Caco-2 (cell line): ENCODE measurements at regions not wholly inside any gene's neighbourhood (a gene's known extent, or its start where the extent isn't known, plus 50 kb on each side); places are given as distances from the start of the nearest gene placed in this dataset.

Experiments
- BruUV-seq: library from RNA; stranded (reverse); fragments of 400-500 nt; replicated peaks from 2 replicates; lab custom pipeline; 2021; lab: Mats Ljungman, UMichigan
- CTCF ChIA-PET: fragments of 300-600 bp; sonication (Branson Sonifier 250); formaldehyde crosslinking; loops from one replicate; lab custom pipeline; 2022; ENCODE audit warnings: antibody characterized with exemption; lab: Charles Lee
- POLR2A ChIA-PET: fragments of 300-600 bp; sonication (Branson Sonifier 250); formaldehyde crosslinking; loops from one replicate; lab custom pipeline; 2022; ENCODE audit warnings: antibody characterized with exemption; lab: Charles Lee
- DNase-seq, 2 experiments: peaks; one replicate each; pipeline versions ENCODE4 v3.0.0 to v3.0.0-alpha.2; 2020 to 2022
- H3K27me3 ChIP-seq: replicated peaks from 2 replicates; pipeline ENCODE4 v1.6.0; 2011; ENCODE audit warnings: low read length; ENCODE audit not compliant: control insufficient read depth, insufficient read depth
- H3K36me3 ChIP-seq: 2 replicates; pipeline ENCODE4 v1.5.1; 2011; ENCODE audit warnings: low read length; ENCODE audit not compliant: control insufficient read depth, insufficient read depth
- H3K4me1 ChIP-seq: fragments of 250-450 bp; sonication (Bioruptor Pico); 2 replicates; pipeline ENCODE4 v1.5.1; 2020; ENCODE audit warnings: mild to moderate bottlenecking
- H3K4me3 ChIP-seq: 2 replicates; pipeline ENCODE4 v1.5.1; 2011; ENCODE audit warnings: low read depth, mild to moderate bottlenecking, control low read depth, low read length
- H3K9me3 ChIP-seq: fragments of 250-450 bp; sonication (Bioruptor Pico); 2 replicates; pipeline ENCODE4 v1.5.1; 2020; ENCODE audit warnings: mild to moderate bottlenecking, moderate library complexity
- H3K27ac Mint-ChIP-seq: one replicate; pipeline ENCODE4 v1.8.0; 2022; ENCODE audit warnings: mixed read lengths; ENCODE audit not compliant: unreplicated experiment
- H3K27me3 Mint-ChIP-seq: one replicate; pipeline ENCODE4 v1.8.0; 2022; ENCODE audit warnings: mixed read lengths; ENCODE audit not compliant: insufficient read depth, unreplicated experiment
- H3K36me3 Mint-ChIP-seq: one replicate; pipeline ENCODE4 v1.8.0; 2022; ENCODE audit warnings: mild to moderate bottlenecking, mixed read lengths; ENCODE audit not compliant: insufficient read depth, unreplicated experiment
- H3K4me1 Mint-ChIP-seq: one replicate; pipeline ENCODE4 v1.8.0; 2022; ENCODE audit warnings: low read depth, mixed read lengths; ENCODE audit not compliant: unreplicated experiment
- H3K4me3 Mint-ChIP-seq: one replicate; pipeline ENCODE4 v1.8.0; 2022; ENCODE audit warnings: mild to moderate bottlenecking, moderate library complexity, mixed read lengths; ENCODE audit not compliant: unreplicated experiment
- H3K9me3 Mint-ChIP-seq: one replicate; pipeline ENCODE4 v1.8.0; 2022; ENCODE audit warnings: mixed read lengths; ENCODE audit not compliant: unreplicated experiment
- CTCF ChIP-seq, 2 experiments: fragments of 200-600 bp in 1 of 2; IDR thresholded peaks; 1 replicate in 1 of 2; 2 replicates in 1 of 2; pipeline versions ENCODE4 v1.5.1 to v1.8.0; 2011 to 2022; ENCODE audit warnings: antibody characterized with exemption in 1 of 2, control low read depth in 1 of 2, inconsistent platforms in 1 of 2, low read depth in 1 of 2, low read length in 1 of 2, mild to moderate bottlenecking in 1 of 2, moderate library complexity in 1 of 2; ENCODE audit not compliant: insufficient read depth in 1 of 2, severe bottlenecking in 1 of 2, unreplicated experiment in 1 of 2
- intact Hi-C: fragments of 100-400 bp; cut with micrococcal nuclease; formaldehyde crosslinking; loops from one replicate; pipeline ENCODE4 v1.10.0; 2022; ENCODE audit not compliant: unreplicated experiment

- Histone ChIP-seq H3K27me3 (no peaks in the 10 kb centered on the region), H3K4me3 (no peak overlapping the region), H3K36me3 (no peaks in the 10 kb centered on the region), H3K4me1 (no peaks in the 10 kb centered on the region), H3K9me3 (no peaks in the 10 kb centered on the region)
- ChIA-PET CTCF (no interaction called here), POLR2A (no interaction called here)
- H3K27ac Mint-ChIP-seq = no peak overlapping the region
- H3K4me3 Mint-ChIP-seq = no peak overlapping the region
- no peak for TF ChIP-seq CTCF (IDR thresholded peaks at IDR 0.05; ENCODE audit: insufficient read depth in 1 of 2, low read depth in 1 of 2, low read length in 1 of 2, severe bottlenecking in 1 of 2, unreplicated experiment in 1 of 2)
- no peaks in the 10 kb centered on the region for H3K9me3 Mint-ChIP-seq
- DNase-seq = no peak
- no TSS peak for BruUV-seq
- intact Hi-C loops = no loop called here
- no peaks in the 10 kb centered on the region for H3K36me3 Mint-ChIP-seq
- H3K4me1 Mint-ChIP-seq = no peaks in the 10 kb centered on the region
- peaks cover 4% of the 10 kb centered on the region for H3K27me3 Mint-ChIP-seq
Measured at GRCh38 chr16:66091471-66091891, 275.0 kb upstream of the CDH5 start.

- POLR2A ChIA-PET = no interaction called here
- no peak for TF ChIP-seq CTCF (IDR thresholded peaks at IDR 0.05; ENCODE audit: insufficient read depth in 1 of 2, low read depth in 1 of 2, low read length in 1 of 2, severe bottlenecking in 1 of 2, unreplicated experiment in 1 of 2)
- CTCF ChIA-PET = no interaction called here
- DNase-seq = no peak
- H3K27me3 ChIP-seq = no peaks in the 10 kb centered on the region
- H3K27ac Mint-ChIP-seq = no peak overlapping the region
- peaks cover 9% of the 10 kb centered on the region for H3K27me3 Mint-ChIP-seq
- H3K4me3 Mint-ChIP-seq = no peak overlapping the region
- no peaks in the 10 kb centered on the region for H3K36me3 Mint-ChIP-seq
- no TSS peak for BruUV-seq
- no peaks in the 10 kb centered on the region for H3K9me3 ChIP-seq
- no peaks in the 10 kb centered on the region for H3K9me3 Mint-ChIP-seq
- intact Hi-C loops = no loop called here
- H3K4me1 ChIP-seq = no peaks in the 10 kb centered on the region
- no peak overlapping the region for H3K4me3 ChIP-seq
- H3K36me3 ChIP-seq = no peaks in the 10 kb centered on the region
- no peaks in the 10 kb centered on the region for H3K4me1 Mint-ChIP-seq
Measured at GRCh38 chr16:66088681-66089080, 277.8 kb upstream of the CDH5 start.

- TF ChIP-seq CTCF (IDR thresholded peaks at IDR 0.05; ENCODE audit: insufficient read depth in 1 of 2, low read depth in 1 of 2, low read length in 1 of 2, severe bottlenecking in 1 of 2, unreplicated experiment in 1 of 2) = no peak
- Mint-ChIP-seq H3K36me3 (no peaks in the 10 kb centered on the region), H3K27ac (no peak overlapping the region), H3K4me1 (no peaks in the 10 kb centered on the region), H3K27me3 (peaks cover 8% of the 10 kb centered on the region), H3K9me3 (no peaks in the 10 kb centered on the region), H3K4me3 (no peak overlapping the region)
- POLR2A ChIA-PET = no interaction called here
- BruUV-seq = no TSS peak
- intact Hi-C loops = no loop called here
- Histone ChIP-seq H3K27me3 (no peaks in the 10 kb centered on the region), H3K9me3 (no peaks in the 10 kb centered on the region), H3K4me3 (no peak overlapping the region), H3K36me3 (no peaks in the 10 kb centered on the region), H3K4me1 (no peaks in the 10 kb centered on the region)
- CTCF ChIA-PET = no interaction called here
- DNase-seq = no peak
Measured at GRCh38 chr16:66087308-66087707, 279.2 kb upstream of the CDH5 start.
